Mucosa of rectum (tissue), 2 donors: ENCODE measurements at regions not wholly inside any gene's neighbourhood (a gene's known extent, or its start where the extent isn't known, plus 50 kb on each side); places are given as distances from the start of the nearest gene placed in this dataset.
"Not testable (repeated sequence)": the region's sequence is repeated elsewhere in the genome, so short reads cannot be mapped to it uniquely, and the experiment has no call there.

Experiments used
- H3K27ac ChIP-seq, 2 donors: one replicate each; pipeline ENCODE4 v1.7.0; 2013; ENCODE audit warnings: inconsistent platforms in 2 of 2, low read depth in 2 of 2, low read length in 2 of 2
- H3K27me3 ChIP-seq, 2 donors: one replicate each; pipeline ENCODE4 v1.7.0; 2013; ENCODE audit warnings: low read length in 2 of 2; ENCODE audit not compliant: control insufficient read depth in 2 of 2, insufficient read depth in 2 of 2
- H3K36me3 ChIP-seq, 2 donors: one replicate each; pipeline ENCODE4 v1.7.0; 2013; ENCODE audit warnings: low read length in 2 of 2; ENCODE audit not compliant: control insufficient read depth in 2 of 2, insufficient read depth in 2 of 2
- H3K4me1 ChIP-seq, 2 donors: one replicate each; pipeline ENCODE4 v1.7.0; 2013; ENCODE audit warnings: low read length in 2 of 2, mild to moderate bottlenecking in 1 of 2; ENCODE audit not compliant: control insufficient read depth in 2 of 2, insufficient read depth in 2 of 2
- H3K4me3 ChIP-seq, 2 donors: one replicate each; pipeline ENCODE4 v1.7.0; 2013; ENCODE audit warnings: low read length in 2 of 2
- H3K9ac ChIP-seq, 2 donors: one replicate each; pipeline ENCODE4 v1.7.0; 2013; ENCODE audit warnings: low read length in 2 of 2, low read depth in 1 of 2, mild to moderate bottlenecking in 1 of 2
- H3K9me3 ChIP-seq, 2 donors: one replicate each; pipeline ENCODE4 v1.7.0; 2013; ENCODE audit warnings: low read length in 2 of 2; ENCODE audit not compliant: control insufficient read depth in 2 of 2
- donor health status: healthy.
- donor health status: Normal muscosa, but diverticular disease.

DNA sequence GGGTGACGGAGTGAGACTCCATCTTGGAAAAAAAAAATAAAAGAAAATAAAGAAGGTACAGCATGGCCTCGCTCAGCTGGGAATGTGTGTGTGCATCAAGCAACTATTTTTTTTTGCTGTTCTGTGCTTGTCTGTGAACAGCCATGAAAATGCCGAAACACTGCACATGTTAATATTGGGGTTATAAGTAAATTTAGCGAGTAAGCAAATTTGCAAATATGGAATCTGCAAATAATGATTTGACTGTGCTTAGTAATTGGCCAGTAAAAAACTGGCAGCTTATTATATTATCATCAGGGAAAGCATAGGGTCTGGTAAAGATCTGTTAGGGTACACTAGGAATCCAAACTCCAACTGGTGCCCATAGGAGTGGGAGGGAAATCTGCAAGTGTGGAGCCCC lies 278.1 kb upstream of the KLF4 start:
- H3K9me3 ChIP-seq, result no peaks in the 10 kb centered on the region
- no peaks in the 10 kb centered on the region for H3K27me3 ChIP-seq
- H3K4me3 ChIP-seq, result no peak overlapping the region
- no peak overlapping the region for H3K9ac ChIP-seq
- no peak overlapping the region for H3K27ac ChIP-seq
- H3K4me1 ChIP-seq, result no peaks in the 10 kb centered on the region
- no peaks in the 10 kb centered on the region for H3K36me3 ChIP-seq

DNA sequence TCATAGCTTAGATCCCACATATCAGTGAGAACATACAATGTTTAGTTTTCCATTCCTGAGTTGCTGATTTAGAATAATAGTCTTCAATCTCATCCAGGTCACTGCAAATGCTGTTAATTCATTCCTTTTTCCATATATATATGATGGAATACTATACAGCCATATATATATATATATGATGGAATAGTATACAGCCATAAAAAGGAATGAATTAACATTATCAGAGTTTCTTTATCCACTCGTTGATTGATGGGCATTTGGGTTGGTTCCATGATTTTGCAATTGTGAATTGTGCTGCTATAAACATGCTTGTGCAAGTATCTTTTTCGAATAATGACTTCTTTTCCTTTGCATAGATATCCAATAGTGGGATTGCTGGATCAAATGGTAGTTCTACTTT lies 273.9 kb upstream of the KLF4 start:
- H3K9me3 ChIP-seq, H3K4me1 ChIP-seq, H3K27me3 ChIP-seq, H3K4me3 ChIP-seq, H3K9ac ChIP-seq, H3K36me3 ChIP-seq, H3K27ac ChIP-seq: not testable (repeated sequence)

DNA sequence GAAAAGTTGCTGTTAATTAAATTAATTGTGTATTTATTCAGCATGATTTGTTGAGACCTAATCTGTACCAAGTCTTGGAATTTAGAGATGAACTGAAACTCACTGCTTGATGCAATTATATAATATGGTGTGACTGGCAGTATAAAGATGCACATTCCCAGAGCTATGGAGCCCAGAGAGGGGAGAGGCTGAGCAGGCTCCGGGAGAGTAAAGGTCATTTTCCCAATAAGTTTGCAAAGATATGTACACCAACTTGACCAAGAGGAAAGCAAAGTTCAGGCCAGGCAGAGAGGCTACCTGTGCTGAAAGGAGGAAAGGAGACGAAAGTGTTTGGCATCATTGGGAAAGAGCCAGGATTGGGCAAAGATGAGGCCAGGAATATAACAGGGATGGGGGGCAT lies 271.7 kb upstream of the KLF4 start:
- H3K9ac ChIP-seq, result no peak overlapping the region
- H3K27me3 ChIP-seq, result no peaks in the 10 kb centered on the region
- no peaks in the 10 kb centered on the region for H3K9me3 ChIP-seq
- H3K36me3 ChIP-seq, result no peaks in the 10 kb centered on the region
- no peaks in the 10 kb centered on the region for H3K4me1 ChIP-seq
- no peak overlapping the region for H3K4me3 ChIP-seq
- H3K27ac ChIP-seq, result peak overlapping the region in 1 of 2 donors; percentile 13

DNA sequence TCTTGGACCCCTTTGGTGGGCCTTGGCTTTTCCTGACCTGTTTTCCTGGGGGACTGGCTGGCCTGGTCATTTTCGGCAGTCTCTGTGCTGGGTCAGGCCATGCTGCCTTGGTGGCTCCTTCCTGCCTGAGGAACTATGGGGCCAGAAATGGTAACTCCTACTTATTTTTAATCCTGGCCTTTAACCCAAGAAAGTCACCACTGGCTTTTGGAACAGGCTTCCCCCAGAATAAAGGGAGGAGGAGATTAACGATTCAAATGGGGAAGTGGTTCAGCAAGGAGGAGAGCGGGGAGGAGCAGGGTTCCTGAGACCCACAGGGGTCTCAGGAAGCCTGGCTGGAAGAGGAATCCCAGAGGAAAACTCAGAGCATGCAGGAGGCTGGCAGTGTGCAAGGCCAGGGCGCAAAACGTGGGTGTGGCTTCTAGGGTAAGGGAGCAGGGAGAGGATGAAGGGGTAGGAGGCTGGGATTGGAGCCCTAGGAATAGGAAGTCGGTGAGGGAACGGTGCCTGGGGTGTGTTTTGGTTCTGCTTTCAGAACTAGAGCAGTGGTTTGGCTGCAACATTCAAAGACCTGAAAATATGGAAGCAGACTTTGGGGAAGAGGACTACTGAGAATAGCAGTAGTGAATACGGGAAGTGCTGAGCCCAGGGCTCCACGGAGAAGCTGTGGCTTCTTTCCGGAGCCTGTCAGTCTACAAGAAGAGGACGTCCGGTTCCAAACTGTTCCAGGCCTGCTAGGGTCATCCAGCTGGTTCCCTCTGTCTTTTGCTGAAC lies 271.1 kb upstream of the KLF4 start:
- Histone ChIP-seq H3K27ac (peak overlapping the region in 1 of 2 donors; percentile 12), H3K4me1 (peaks cover 0 to 2% of the 10 kb centered on the region in 2 donors), H3K9ac (no peak overlapping the region), H3K9me3 (no peaks in the 10 kb centered on the region), H3K27me3 (no peaks in the 10 kb centered on the region), H3K4me3 (no peak overlapping the region), H3K36me3 (no peaks in the 10 kb centered on the region)

DNA sequence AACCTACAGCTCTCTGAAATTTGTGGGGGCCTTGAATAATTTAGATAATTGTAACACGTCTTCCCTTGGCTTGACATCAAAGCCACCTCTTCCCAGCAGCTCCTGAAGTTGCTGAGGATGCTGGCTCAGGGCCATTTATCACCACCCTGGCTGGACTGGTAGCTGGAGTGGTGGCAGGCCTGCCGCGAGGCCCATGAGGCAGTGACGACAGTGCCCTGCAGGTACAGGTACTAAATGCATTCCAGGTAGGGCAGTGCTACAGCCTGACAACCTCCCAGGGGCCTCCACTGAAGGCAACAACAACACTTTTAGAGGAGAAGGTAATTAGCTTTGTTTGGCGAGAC lies 270.2 kb upstream of the KLF4 start:
- no peak overlapping the region for H3K27ac ChIP-seq

DNA sequence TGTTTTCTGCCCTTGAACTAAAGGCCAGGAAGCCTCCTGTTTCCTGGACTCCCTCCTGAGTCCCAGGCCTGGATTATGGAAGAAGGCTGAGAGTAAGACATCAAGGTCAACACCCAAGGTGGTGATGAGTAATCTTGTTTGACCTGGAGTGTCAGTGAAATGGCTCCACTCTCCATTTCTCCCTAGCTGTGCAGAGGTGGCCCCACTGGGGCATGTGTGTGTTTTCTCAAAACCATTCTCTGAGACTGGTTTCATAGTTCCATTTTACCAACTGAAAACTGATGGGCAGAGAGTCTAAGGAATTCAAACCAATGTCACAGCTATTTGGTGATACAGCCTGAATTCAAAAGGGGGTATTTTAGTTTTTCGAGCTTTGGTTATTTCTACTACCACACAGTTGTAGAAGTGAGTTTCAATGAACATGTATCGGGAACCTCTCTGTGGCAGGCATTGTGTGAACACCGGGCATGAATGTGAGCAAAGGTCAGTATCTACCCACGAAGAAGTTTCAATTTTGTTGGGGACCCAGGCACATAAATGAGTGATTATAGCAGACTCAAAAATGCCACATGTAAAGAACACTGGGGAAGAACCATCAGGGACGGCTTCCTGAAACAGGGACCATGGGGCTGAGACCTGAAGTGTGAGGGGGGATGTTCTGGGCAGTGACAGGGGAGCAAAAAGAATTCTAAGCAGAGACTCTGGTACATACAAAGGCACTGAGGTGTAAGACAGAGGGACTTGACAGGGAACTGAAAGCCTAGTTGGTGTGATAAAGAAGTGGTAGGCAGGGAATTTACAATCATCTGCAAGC lies 269.6 kb upstream of the KLF4 start:
- no peak overlapping the region for H3K4me3 ChIP-seq
- peaks cover 0 to 8% of the 10 kb centered on the region in 2 donors for H3K4me1 ChIP-seq
- H3K27me3 ChIP-seq, result no peaks in the 10 kb centered on the region
- no peak overlapping the region for H3K27ac ChIP-seq
- H3K9me3 ChIP-seq, result no peaks in the 10 kb centered on the region
- no peak overlapping the region for H3K9ac ChIP-seq
- H3K36me3 ChIP-seq, result no peaks in the 10 kb centered on the region

More for the DNA sequence above, 270.2 kb upstream of the KLF4 start:
- Histone ChIP-seq H3K27me3 (no peaks in the 10 kb centered on the region), H3K36me3 (no peaks in the 10 kb centered on the region), H3K9ac (no peak overlapping the region), H3K4me1 (peaks cover 0 to 8% of the 10 kb centered on the region in 2 donors), H3K4me3 (no peak overlapping the region), H3K9me3 (no peaks in the 10 kb centered on the region)

DNA sequence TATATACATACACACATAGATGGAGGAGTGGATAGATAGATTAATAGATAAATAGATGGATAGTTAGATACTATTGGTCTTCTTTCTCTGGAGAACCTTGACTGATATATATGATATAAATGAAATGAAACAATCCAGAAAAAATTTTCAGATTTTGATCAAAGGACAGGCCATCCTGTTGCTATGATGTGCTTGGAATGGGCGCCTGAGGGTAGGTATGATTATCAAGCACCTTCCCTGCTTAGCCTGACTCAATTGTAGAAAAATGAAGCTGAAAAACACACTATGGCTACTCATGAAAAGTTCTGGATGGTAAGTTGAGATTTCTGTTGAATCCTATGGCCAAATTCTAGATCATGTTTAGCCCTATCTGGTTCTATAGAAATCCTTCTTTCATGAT lies 266.5 kb upstream of the KLF4 start:
- Histone ChIP-seq H3K27ac (peak overlapping the region in 1 of 2 donors; percentile 73), H3K4me1 (peaks cover 6 to 21% of the 10 kb centered on the region in 2 donors), H3K4me3 (no peak overlapping the region)

DNA sequence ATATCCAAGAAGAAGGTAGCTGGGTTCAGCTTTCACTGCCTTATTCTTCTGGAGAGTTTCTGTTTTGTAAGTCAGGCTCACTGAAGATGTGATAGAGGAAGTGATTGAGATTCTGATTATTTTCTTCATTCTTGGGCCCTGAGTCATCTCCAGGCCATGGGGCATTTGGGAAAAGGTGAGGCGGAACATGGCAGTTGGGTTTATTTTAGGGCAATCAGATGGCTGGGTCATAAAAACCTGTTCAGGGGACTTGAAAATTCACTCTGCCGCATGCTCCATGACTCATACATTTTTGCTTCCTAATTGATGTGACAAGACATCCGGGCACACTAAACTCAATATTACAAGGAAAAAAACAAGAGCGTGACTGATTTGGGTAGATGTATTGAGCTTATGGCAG lies 265.7 kb upstream of the KLF4 start:
- no peaks in the 10 kb centered on the region for H3K27me3 ChIP-seq

More for the DNA sequence above, 266.5 kb upstream of the KLF4 start:
- no peaks in the 10 kb centered on the region for H3K27me3 ChIP-seq
- no peaks in the 10 kb centered on the region for H3K9me3 ChIP-seq
- no peak overlapping the region for H3K9ac ChIP-seq
- H3K36me3 ChIP-seq, result no peaks in the 10 kb centered on the region

DNA sequence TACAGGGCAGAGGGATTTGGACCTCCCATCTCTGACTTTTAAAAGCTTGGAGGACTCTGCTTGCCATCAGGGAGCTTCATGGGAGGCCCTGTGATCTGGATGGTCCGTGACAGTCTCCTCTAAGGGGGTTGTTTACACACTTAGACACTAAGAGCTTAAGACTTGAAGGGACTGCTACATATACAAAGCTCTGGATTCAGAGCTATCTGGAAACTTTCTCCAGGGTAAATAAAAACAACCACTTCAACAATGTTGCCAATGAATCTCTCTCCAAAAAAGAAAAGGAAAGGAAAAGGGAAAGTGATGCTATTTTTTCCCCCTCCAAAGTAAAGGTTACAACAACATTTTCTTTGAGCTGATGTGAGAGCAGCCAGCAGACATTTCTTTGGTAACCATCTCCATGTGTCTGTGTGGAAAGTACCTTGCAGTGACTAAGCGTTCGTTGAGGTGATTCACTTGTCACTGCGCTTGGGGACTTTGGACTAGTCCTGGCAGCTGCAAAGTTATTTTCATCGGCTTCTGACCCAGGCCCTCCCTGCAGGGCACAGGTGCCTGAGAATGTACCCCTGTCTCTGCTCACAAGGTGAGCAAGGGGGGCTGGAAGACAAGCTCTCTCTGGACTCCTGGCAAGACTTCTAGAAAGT lies 262.1 kb upstream of the KLF4 start:
- no peaks in the 10 kb centered on the region for H3K27me3 ChIP-seq
- no peaks in the 10 kb centered on the region for H3K36me3 ChIP-seq
- peaks cover 16 to 33% of the 10 kb centered on the region in 2 donors for H3K4me1 ChIP-seq
- no peak overlapping the region for H3K4me3 ChIP-seq
- no peaks in the 10 kb centered on the region for H3K9me3 ChIP-seq
- H3K9ac ChIP-seq, result peak overlapping the region; percentile 1 to 47
- peak overlapping the region; percentile 79 to 80 for H3K27ac ChIP-seq

More for the DNA sequence above, 265.7 kb upstream of the KLF4 start:
- Histone ChIP-seq H3K36me3 (no peaks in the 10 kb centered on the region), H3K9ac (no peak overlapping the region), H3K4me1 (peaks cover 8 to 24% of the 10 kb centered on the region in 2 donors), H3K27ac (peak overlapping the region; percentile 69 to 73), H3K9me3 (no peaks in the 10 kb centered on the region), H3K4me3 (no peak overlapping the region)
